ENCODE measurements at regions not wholly inside any gene's neighbourhood (a gene's known extent, or its start where the extent isn't known, plus 50 kb on each side); places are given as distances from the start of the nearest gene placed in this dataset.

GRCh38 chr5:158063052-158063451 lies 204.1 kb upstream of the CLINT1 start:
- no peak overlapping the region for H3K4ac ChIP-seq (ENCODE audit: low read depth in 1 of 2, low read length in 2 of 2)
- 95% methylated on average over 1 of the region's 1 CpG for WGBS
- no peak for DNase-seq

GRCh38 chr5:158061451-158061850 lies 202.5 kb upstream of the CLINT1 start:
- Histone ChIP-seq H3K4me3 (ENCODE audit: insufficient read depth in 1 of 2, low read depth in 1 of 2, low read length in 2 of 2) (no peak overlapping the region), H3K9ac (ENCODE audit: low read length) (no peak overlapping the region), H3K9me3 (ENCODE audit: control insufficient read depth, low read length) (no peaks in the 10 kb centered on the region), H3K23ac (ENCODE audit: low read length in 2 of 2) (no peak overlapping the region), H2BK15ac (ENCODE audit: low read depth, poor library complexity, severe bottlenecking) (no peak overlapping the region), H4K8ac (ENCODE audit: low read length) (no peak overlapping the region), H3K4me2 (ENCODE audit: low read length, poor library complexity, severe bottlenecking) (no peak overlapping the region), H4K91ac (ENCODE audit: low read length) (no peak overlapping the region), H2BK120ac (ENCODE audit: low read depth, low read length) (no peak overlapping the region), H2AFZ (ENCODE audit: low read depth, low read length) (no peak overlapping the region), H3K18ac (ENCODE audit: low read depth in 1 of 2, low read length in 2 of 2) (no peak overlapping the region), H3K27ac (ENCODE audit: low read length, poor library complexity, severe bottlenecking) (no peak overlapping the region), H3K36me3 (ENCODE audit: control insufficient read depth in 1 of 2, insufficient read depth in 2 of 2, low read depth in 1 of 2, low read length in 2 of 2) (no peaks in the 10 kb centered on the region), H3K4me1 (ENCODE audit: control insufficient read depth, insufficient read depth, low read depth, low read length) (no peaks in the 10 kb centered on the region), H3K79me1 (replicated peaks; ENCODE audit: low read length, poor library complexity, severe bottlenecking) (no peaks in the 10 kb centered on the region), H3K27me3 (ENCODE audit: control insufficient read depth in 1 of 2, insufficient read depth in 1 of 2, low read length in 2 of 2) (peaks cover 0 to 12% of the 10 kb centered on the region in 2 experiments), H3K4ac (ENCODE audit: low read depth in 1 of 2, low read length in 2 of 2) (no peak overlapping the region), H2BK5ac (ENCODE audit: low read depth, low read length, poor library complexity, severe bottlenecking) (no peak overlapping the region), H2BK12ac (ENCODE audit: low read length in 2 of 2) (no peak overlapping the region), H3K14ac (ENCODE audit: low read length in 2 of 2) (no peak overlapping the region), H2AK5ac (ENCODE audit: low read length, severe bottlenecking) (no peak overlapping the region)
- DNase-seq: no peak
- 78% methylated on average over 4 of the region's 4 CpGs for WGBS

More at GRCh38 chr5:158063052-158063451, 204.1 kb upstream of the CLINT1 start:
- no peak overlapping the region for H3K4me3 ChIP-seq (ENCODE audit: insufficient read depth in 1 of 2, low read depth in 1 of 2, low read length in 2 of 2)
- H3K9me3 ChIP-seq (ENCODE audit: control insufficient read depth, low read length): no peaks in the 10 kb centered on the region
- H2AFZ ChIP-seq (ENCODE audit: low read depth, low read length): no peak overlapping the region
- H3K14ac ChIP-seq (ENCODE audit: low read length in 2 of 2): no peak overlapping the region
- no peak overlapping the region for H2BK5ac ChIP-seq (ENCODE audit: low read depth, low read length, poor library complexity, severe bottlenecking)
- H3K36me3 ChIP-seq (ENCODE audit: control insufficient read depth in 1 of 2, insufficient read depth in 2 of 2, low read depth in 1 of 2, low read length in 2 of 2): no peaks in the 10 kb centered on the region
- H2BK15ac ChIP-seq (ENCODE audit: low read depth, poor library complexity, severe bottlenecking): no peak overlapping the region
- H3K18ac ChIP-seq (ENCODE audit: low read depth in 1 of 2, low read length in 2 of 2): no peak overlapping the region
- H2AK5ac ChIP-seq (ENCODE audit: low read length, severe bottlenecking): no peak overlapping the region
- H3K9ac ChIP-seq (ENCODE audit: low read length): no peak overlapping the region
- no peak overlapping the region for H3K4me2 ChIP-seq (ENCODE audit: low read length, poor library complexity, severe bottlenecking)
- no peak overlapping the region for H3K27ac ChIP-seq (ENCODE audit: low read length, poor library complexity, severe bottlenecking)
- no peaks in the 10 kb centered on the region for H3K4me1 ChIP-seq (ENCODE audit: control insufficient read depth, insufficient read depth, low read depth, low read length)
- no peak overlapping the region for H4K8ac ChIP-seq (ENCODE audit: low read length)
- H2BK12ac ChIP-seq (ENCODE audit: low read length in 2 of 2): no peak overlapping the region
- H4K91ac ChIP-seq (ENCODE audit: low read length): no peak overlapping the region
- no peak overlapping the region for H2BK120ac ChIP-seq (ENCODE audit: low read depth, low read length)
- H3K79me1 ChIP-seq (replicated peaks; ENCODE audit: low read length, poor library complexity, severe bottlenecking): no peaks in the 10 kb centered on the region
- peaks cover 0 to 9% of the 10 kb centered on the region in 2 experiments for H3K27me3 ChIP-seq (ENCODE audit: control insufficient read depth in 1 of 2, insufficient read depth in 1 of 2, low read length in 2 of 2)
- no peak overlapping the region for H3K23ac ChIP-seq (ENCODE audit: low read length in 2 of 2)

GRCh38 chr5:158060212-158060611 lies 201.3 kb upstream of the CLINT1 start:
- Histone ChIP-seq H3K9me3 (ENCODE audit: control insufficient read depth, low read length) (no peaks in the 10 kb centered on the region), H3K27me3 (ENCODE audit: control insufficient read depth in 1 of 2, insufficient read depth in 1 of 2, low read length in 2 of 2) (peaks cover 0 to 13% of the 10 kb centered on the region in 2 experiments), H3K4ac (ENCODE audit: low read depth in 1 of 2, low read length in 2 of 2) (no peak overlapping the region), H3K4me1 (ENCODE audit: control insufficient read depth, insufficient read depth, low read depth, low read length) (no peaks in the 10 kb centered on the region), H3K18ac (ENCODE audit: low read depth in 1 of 2, low read length in 2 of 2) (no peak overlapping the region), H4K8ac (ENCODE audit: low read length) (no peak overlapping the region), H3K4me3 (ENCODE audit: insufficient read depth in 1 of 2, low read depth in 1 of 2, low read length in 2 of 2) (no peak overlapping the region), H3K36me3 (ENCODE audit: control insufficient read depth in 1 of 2, insufficient read depth in 2 of 2, low read depth in 1 of 2, low read length in 2 of 2) (no peaks in the 10 kb centered on the region), H2AK5ac (ENCODE audit: low read length, severe bottlenecking) (no peak overlapping the region), H3K4me2 (ENCODE audit: low read length, poor library complexity, severe bottlenecking) (no peak overlapping the region), H4K91ac (ENCODE audit: low read length) (no peak overlapping the region), H3K14ac (ENCODE audit: low read length in 2 of 2) (no peak overlapping the region), H3K23ac (ENCODE audit: low read length in 2 of 2) (no peak overlapping the region), H2BK15ac (ENCODE audit: low read depth, poor library complexity, severe bottlenecking) (no peak overlapping the region), H2AFZ (ENCODE audit: low read depth, low read length) (no peak overlapping the region), H3K27ac (ENCODE audit: low read length, poor library complexity, severe bottlenecking) (no peak overlapping the region), H2BK120ac (ENCODE audit: low read depth, low read length) (no peak overlapping the region), H3K9ac (ENCODE audit: low read length) (no peak overlapping the region), H2BK5ac (ENCODE audit: low read depth, low read length, poor library complexity, severe bottlenecking) (no peak overlapping the region), H3K79me1 (replicated peaks; ENCODE audit: low read length, poor library complexity, severe bottlenecking) (no peaks in the 10 kb centered on the region), H2BK12ac (ENCODE audit: low read length in 2 of 2) (no peak overlapping the region)
- WGBS: 69% methylated on average over 2 of the region's 2 CpGs
- DNase-seq: no peak

- Histone ChIP-seq H4K91ac (ENCODE audit: low read length) (no peak overlapping the region), H3K14ac (ENCODE audit: low read length in 2 of 2) (no peak overlapping the region), H2BK15ac (ENCODE audit: low read depth, poor library complexity, severe bottlenecking) (no peak overlapping the region), H3K23ac (ENCODE audit: low read length in 2 of 2) (no peak overlapping the region), H4K8ac (ENCODE audit: low read length) (no peak overlapping the region), H2BK120ac (ENCODE audit: low read depth, low read length) (no peak overlapping the region), H2AFZ (ENCODE audit: low read depth, low read length) (no peak overlapping the region), H3K4me1 (ENCODE audit: control insufficient read depth, insufficient read depth, low read depth, low read length) (no peaks in the 10 kb centered on the region), H3K36me3 (ENCODE audit: control insufficient read depth in 1 of 2, insufficient read depth in 2 of 2, low read depth in 1 of 2, low read length in 2 of 2) (no peaks in the 10 kb centered on the region), H3K4ac (ENCODE audit: low read depth in 1 of 2, low read length in 2 of 2) (no peak overlapping the region), H3K4me3 (ENCODE audit: insufficient read depth in 1 of 2, low read depth in 1 of 2, low read length in 2 of 2) (no peak overlapping the region), H2AK5ac (ENCODE audit: low read length, severe bottlenecking) (no peak overlapping the region), H3K9ac (ENCODE audit: low read length) (no peak overlapping the region), H2BK12ac (ENCODE audit: low read length in 2 of 2) (no peak overlapping the region), H3K4me2 (ENCODE audit: low read length, poor library complexity, severe bottlenecking) (no peak overlapping the region), H3K27ac (ENCODE audit: low read length, poor library complexity, severe bottlenecking) (no peak overlapping the region), H3K9me3 (ENCODE audit: control insufficient read depth, low read length) (no peaks in the 10 kb centered on the region), H3K18ac (ENCODE audit: low read depth in 1 of 2, low read length in 2 of 2) (no peak overlapping the region), H3K79me1 (replicated peaks; ENCODE audit: low read length, poor library complexity, severe bottlenecking) (no peaks in the 10 kb centered on the region), H2BK5ac (ENCODE audit: low read depth, low read length, poor library complexity, severe bottlenecking) (no peak overlapping the region), H3K27me3 (ENCODE audit: control insufficient read depth in 1 of 2, insufficient read depth in 1 of 2, low read length in 2 of 2) (peaks cover 0 to 16% of the 10 kb centered on the region in 2 experiments)
- WGBS: 88% methylated on average over 6 of the region's 6 CpGs
- no peak for DNase-seq
Measured at GRCh38 chr5:158058208-158059120, 199.5 kb upstream of the CLINT1 start.

Data from mesenchymal stem cell (in vitro differentiated cells and primary cell).